Right kidney (tissue), 1 donor: ENCODE measurements at regions not wholly inside any gene's neighbourhood (a gene's known extent, or its start where the extent isn't known, plus 50 kb on each side); places are given as distances from the start of the nearest gene placed in this dataset.

Experiments used
- DNase-seq: peaks from one replicate; pipeline ENCODE4 v3.0.0-alpha.2; 2016

DNA sequence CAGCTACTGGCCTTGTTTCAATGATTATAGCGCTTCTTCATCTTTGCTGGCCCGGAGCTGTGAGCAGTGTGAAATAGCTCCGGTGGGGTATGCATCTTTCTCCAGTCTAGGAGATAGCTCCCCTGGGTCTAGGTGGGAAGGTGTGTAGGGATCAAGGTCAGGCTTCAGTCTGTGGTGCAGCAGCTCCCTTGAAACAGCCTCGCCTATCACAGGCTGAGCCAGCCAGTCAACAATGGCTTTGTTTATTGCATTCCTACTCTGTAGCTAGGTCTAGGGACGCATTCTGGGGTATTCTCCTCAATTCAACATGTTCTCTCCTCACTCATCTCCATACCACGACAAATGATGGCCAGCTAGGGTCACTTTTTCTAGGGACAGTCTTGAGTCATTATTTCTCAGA is 646.8 kb upstream of the IGFBP3 start:
- DNase-seq, result no peak

DNA sequence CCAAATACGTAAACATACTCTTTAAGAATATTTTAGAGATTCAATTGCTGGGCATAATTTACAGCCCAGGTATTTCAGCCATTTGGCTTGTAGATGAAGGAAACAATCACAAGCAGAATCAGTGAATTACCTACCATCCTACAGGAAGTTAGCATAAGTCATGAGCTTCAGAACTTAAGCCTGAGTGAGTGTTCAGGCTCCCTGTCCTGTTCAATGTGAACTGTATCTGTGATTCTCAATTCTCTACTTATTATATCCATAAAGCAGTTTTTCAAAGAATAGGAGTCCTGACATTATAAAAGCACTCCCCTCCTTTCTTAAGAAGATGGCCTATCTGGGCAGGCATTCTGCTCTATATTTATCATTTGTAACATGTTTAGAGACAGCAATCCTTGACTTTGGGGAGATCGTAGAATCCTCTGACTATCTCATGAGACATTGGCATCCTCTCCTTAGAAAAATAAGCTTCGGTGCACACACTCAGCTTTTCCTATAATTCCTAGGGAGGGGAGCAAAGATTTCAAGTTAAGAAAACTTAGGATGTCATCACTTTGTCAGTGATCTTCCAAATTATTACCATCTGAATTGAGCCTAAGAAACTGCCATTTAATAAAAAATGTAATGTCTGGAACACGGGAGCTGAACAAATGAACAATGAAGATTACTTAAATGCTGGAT is 645.2 kb upstream of the IGFBP3 start:
- DNase-seq, result no peak

DNA sequence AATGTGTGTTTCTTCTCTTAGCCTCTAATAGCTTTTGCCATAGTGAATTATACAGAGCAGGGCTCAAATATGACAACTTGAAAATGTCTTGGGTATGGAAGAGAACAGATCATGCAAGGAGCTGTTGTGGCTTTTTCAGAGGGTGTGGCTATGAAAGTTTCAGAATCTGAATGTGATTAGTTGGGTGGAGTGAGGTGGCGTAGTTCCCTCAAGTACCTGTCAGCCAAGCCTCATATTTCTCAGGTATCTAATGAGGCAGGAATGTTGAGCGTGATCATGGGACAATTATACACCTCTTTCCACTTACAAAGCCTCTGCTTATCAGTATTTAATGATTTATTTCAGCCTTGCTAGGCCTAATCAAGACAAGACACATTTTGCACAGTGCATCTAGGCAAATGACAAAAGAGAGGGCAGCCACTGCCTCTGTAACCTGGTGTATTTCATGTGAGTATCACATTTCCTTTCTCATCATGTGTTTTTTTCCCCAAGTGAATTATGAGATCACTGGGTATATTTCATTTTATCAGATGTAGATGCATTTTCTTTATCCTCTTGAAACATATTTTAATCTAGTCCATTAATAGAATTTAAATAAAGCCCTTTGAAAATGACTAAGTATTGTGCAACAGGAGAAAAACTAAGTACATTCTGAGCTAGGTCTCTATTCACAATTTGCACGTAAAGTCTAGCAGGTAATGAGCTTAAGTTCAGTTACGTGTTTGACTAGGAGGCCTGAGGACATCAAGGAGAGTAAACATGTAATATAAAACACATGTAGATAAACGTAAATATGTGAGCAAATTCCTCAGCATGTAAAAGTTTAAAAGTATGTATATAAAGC is 644.4 kb upstream of the IGFBP3 start:
- no peak for DNase-seq

- no peak for DNase-seq
Measured at GRCh38 chr7:46559194-46559832, 638.2 kb upstream of the IGFBP3 start.

DNA sequence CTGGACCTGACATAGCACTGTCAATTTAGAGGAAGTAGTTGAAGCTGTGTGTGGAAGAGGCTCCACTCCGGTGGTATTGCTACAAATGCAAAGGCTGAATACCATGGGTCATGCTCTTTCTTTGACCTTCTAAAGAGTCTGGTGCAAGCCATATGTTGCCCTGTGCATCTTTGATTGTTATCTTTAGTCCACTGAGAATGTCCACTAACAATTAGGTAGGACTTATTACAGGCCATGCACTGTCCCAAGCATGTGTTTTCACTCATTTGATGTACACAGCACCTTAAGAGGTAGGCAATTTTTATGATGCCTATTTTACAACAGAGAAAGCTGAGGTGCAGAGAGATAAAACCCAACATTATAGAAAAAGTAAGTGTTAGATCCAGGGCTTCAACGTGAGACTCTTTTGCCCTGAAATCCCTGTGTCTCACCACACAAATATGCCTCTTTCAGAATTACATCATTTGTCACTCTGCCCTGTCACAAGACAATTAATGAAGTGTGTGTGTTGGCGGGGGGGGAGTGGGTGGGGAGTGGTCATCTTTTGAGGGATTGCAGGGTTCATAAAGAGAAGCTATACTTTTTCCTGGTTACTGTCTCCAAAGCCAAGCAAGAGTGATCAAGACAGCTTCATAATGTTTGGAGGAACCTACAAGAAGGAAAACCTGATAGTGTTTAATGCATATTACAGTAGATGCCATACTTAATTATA is 637.6 kb upstream of the IGFBP3 start:
- DNase-seq, result no peak

DNA sequence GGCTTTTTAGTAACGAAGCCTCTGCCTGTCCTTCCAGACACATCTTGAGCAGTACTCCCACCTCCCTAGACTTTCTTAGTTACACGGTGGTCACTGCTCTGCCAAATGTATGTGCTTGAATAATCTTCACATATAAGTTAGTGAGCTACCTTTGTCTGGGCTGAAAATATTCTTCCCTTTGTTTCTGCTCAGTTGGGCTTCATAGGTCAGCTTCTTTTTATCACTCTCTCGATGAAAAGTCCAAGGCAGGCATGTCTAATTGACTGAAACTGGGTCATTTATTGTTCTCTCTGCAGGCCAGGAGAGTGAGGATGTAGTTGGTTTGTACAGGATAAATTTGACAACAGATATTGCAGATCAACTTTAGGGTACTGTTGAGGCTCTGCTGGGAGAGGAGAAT is 636.7 kb upstream of the IGFBP3 start:
- DNase-seq, result no peak

DNA sequence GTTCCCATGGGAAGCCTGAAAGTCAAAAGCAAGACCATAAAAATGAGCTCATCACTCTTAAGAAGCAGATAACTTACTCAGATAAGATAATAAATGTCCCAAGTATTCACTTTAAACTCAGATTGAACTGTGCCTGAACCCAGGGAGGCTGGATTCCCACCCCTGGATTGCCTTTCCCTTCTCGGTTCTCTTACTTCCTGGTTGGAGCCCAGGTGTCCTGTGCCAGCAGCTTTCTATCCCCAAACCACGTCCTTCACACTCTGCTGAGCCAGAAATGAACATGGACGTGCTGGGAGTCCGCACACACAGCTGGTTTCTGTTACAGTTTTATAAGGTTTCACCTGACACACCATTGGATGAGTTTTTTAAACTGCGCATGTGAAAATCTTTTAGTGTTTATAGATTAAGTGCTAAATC is 636.2 kb upstream of the IGFBP3 start:
- DNase-seq, result peak; percentile 51

DNA sequence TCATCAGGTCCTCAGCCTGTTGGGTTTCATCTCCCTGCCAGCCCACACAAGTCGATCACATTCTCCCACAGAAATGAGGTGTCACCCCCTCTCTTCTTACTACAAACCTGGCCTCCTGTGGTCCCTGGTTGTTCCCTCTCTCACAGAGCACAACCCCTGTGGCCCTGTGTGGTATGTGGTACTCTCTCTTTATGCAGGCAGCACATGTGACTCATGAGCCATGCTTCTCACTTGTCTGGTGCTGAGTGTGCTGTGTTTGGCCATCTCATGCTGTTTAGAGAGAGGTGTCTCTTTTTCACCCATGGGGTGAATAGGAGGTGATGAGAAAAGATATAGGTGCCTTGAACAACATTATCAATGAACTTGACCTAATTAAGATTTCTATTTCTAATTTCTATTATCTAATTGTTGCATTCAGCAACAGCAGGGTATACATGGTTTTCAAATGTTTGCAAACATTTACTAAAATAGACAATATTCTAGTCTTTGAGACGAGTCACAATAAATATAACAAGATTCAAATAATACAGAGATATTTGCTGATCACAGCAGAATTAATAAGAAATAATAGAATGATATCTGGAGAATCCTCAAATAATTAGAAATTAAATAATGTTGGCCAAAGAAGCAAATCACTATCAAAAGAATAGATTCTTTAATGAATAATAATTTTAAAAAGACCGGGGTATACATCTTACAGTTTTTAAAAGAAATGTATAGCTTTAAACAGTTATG is 633.8 kb upstream of the IGFBP3 start:
- DNase-seq, result no peak

DNA sequence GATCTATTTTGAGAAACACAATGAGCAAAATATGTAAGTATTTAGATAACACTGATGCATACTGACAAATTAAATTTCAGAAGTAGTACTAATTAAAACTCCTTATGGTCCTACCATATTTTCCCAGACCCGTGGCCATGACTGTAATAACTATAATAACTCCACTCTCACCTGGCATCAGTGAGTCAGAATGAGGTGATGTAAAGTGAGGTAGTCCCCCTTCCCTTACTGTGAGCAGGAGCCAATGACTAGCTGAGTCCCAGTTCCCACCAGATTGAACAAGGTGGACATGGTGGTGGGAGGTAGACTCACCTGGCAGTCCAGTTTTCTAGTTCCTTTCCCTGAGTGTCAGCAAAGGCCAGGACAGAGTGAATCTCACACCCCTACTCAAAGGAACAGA is 630.5 kb upstream of the IGFBP3 start:
- DNase-seq, result no peak

DNA sequence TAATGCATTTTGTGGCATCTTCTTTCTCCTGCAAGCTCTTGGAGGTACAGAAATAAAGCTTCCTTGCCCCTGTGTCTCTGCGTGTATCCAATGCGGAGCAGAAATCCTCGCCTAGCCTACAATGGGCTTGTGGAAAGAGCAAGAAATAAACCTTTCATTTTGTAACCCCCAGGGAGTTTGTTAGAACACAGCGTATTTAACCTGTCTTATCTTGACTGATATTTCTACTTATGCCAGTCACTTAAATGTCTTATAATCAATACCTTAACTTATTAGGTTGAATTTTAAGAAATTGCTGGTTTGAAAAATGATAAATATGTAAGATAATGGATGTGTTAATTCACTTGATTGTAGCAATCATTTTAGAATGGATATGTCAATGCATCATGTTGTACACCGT is 629.8 kb upstream of the IGFBP3 start:
- no peak for DNase-seq

GRCh38 chr7:46549892-46550639 is 629.0 kb upstream of the IGFBP3 start:
- DNase-seq, result no peak

DNA sequence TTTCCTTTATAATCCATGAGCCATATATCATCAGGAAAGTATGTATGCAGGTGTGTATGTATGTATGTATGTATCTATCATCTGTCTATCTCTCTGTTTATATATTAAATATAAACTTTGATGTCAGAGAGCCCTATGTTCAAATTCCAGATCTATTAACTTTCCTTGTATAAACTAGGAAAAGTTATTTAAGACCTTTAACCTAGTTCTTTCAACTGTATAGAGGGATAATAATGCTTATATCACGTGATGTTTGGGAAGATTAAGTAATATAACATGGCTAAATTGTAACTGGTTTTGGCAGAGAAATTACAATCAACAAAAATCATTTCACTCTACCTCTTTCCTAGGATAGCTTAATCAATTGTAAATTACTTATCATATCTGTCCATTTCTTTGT is 628.3 kb upstream of the IGFBP3 start:
- DNase-seq, result no peak

DNA sequence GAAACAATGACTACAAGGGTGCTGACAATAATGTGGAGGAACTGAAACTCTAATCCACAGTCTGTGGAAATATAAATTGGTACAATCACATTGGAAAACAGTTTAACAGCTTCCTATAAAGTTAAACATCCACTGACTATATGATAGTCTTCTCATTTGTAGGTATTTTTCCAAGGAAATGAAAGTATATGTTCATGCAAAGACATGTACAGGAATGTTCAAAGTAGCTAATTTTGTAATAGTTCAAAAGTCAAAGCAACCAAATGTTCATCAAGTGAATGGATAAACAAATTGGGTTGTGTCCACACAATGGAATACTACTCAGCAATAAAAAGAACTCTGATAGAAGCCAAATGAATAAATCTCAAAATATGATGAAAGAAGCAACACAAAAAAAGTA is 626.0 kb upstream of the IGFBP3 start:
- DNase-seq, result no peak

DNA sequence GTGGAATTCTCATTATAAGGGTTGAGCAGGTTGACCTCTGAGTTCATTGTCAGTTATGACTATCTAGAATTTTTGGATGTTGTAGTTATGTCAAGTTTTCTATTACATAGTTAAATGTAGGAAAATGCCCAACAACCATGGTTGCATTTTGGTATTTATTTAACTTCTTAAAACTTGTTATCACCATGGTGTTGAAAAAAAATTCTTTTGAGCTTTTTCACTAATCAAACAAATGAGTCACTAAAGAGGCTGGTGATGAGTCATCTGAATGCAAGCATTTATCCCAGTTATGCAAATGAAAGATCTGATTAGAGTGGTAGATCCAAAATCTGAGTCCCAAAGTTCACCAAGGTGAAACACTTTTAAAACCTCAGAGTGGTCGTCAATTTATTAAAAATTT is 624.7 kb upstream of the IGFBP3 start:
- no peak for DNase-seq

DNA sequence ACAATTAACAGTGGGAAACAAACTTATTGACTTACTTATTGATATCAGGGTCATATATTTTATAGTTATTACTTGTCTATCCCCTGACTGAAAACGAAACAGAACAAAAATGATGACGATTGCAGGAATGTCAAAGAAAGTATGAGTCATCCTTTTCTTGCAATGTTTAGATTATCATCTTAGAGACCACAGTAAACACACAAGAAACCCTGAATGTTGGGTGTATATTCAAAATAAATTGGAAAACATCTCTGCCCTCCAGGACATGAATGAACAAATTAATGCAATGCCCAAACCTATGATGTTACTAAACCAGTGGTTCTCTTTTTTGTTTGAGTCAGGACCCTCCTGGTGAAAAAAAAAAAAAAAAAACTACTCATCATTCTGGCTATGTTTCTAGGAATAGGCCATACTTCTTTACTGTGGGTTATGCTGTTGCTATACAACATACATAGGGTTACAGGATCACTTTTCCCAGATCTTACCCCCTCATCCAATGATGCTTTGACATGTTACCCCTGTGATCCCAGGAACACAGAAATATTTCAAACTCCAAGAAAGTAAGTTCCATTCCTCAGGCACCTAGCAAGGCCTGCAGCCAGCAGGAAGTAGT is 623.4 kb upstream of the IGFBP3 start:
- no peak for DNase-seq

GRCh38 chr7:46542076-46542475 is 621.0 kb upstream of the IGFBP3 start:
- no peak for DNase-seq

DNA sequence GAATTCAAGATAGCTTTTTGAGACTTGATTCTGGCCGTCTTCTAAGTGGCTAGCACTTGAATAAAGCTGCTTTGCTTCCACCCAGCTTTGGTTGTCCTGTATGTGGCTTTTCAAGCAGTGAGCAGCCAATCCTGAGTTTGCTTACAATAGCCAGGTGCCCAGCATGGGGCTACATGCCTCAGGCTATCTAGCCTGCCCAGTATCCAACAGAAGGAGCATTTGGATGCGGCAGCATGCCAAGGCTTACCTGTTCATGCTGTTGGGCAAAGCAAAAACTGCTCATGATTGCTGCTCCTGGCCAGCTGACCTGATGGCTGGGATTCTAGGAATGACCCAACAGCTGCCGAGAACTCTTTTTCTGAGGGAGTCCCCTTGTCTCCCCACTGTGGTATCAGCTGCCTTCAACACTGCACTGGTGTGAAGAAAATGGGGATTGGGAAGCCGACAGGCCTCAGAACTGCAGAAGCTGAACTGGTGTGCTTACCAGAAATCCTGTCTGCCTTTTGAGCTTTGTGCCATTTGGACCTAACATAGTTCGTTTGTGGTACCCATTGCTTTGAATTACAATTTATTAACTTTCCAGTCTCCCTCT is 618.9 kb upstream of the IGFBP3 start:
- DNase-seq, result no peak

DNA sequence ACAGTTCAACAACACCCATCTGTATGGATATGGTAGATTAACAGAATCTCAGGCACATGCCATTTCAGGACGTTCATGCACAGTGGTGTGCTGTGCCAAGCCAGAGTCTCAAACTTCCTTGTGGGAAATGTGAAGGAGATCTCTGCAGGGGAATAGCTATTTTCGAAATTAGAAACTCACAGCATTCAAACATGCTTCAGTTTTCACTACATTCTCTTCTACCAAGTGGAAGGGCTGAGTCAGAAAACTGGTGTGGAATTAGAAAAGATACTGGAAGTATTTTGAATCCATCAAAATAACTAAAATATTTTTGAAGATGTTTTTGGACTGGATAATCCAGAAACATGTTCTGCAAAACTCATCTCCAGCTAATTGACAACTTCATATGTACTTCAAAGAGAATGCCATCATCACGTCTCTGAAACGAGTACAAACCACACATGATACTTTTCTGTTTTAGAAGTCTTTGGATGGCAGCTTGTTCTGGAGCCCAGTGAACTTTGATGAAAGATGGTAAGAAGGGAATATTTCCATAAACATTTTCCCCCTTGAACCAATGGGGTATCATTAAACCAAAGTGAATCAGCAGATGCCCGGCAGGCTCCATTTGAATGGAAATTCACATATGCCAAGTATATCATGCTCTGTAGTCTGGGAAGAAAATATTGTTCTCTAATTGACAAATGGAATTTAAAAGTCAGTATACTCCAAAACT is 616.3 kb upstream of the IGFBP3 start:
- no peak for DNase-seq

DNA sequence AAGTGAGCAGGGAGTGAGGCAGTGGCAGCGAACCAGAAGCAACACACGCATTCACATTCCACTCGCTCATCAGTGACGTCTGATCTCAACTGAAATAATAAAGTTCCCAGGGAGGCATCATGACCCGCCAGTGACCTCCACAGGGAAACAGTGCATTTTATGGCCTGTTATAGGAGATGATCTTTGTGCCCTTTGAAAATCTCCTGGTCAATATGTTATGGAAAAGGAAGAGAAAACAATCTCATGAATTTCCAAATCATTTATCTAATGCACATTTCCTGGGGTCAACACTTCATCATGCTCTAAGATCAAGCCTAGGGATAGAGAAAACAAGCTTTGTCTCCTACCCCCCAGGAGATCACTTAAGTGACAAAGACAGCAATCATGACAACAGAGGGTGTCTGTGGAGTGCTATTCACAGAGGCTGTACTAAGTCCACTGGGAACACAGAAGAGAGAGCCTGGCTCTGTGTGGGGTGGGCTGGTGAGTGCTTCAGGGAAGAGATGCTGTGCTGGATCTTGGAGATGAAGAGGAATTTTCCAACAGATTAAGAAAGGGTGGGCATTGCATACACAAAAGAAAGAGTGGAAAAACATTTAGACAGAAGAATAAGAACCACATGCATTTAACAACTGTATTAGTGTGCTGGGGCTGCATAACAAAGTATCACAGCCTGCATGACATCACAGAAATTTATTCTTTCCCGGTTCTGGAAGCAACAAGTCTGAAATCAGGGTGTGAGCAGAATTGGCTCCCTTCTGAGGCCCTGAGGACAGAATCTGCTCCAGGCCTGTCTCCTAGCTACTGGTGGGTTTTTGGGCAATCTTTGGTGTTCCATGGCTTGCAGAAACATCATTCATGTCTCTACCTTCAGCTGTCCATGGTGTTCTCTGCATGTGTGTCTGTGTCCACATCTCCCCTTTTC is 613.9 kb upstream of the IGFBP3 start:
- peak; percentile 37 for DNase-seq
